ENCODE measurements at regions not wholly inside any gene's neighbourhood (a gene's known extent, or its start where the extent isn't known, plus 50 kb on each side); places are given as distances from the start of the nearest gene placed in this dataset.
A peak's percentile ranks its signal among the peaks of the same experiment; 100 is the strongest.

DNA sequence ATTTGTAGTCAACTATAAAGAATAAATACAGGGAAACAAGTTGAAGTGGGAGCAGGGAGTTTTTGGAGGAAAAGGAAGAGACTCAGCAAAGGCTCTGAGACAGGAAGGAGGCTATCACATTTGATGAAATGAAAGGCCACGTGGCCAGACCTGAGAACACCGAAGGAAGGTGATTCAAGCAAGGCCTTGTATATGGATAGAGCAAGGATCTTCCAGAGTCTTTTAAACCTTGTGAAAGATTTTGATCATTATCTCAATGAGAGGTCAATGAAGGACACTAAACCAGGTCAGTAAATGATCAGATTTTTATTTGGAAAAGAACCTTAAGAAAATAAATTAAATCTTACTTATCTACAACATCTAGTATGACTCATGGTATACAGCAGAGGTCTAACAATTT lies 523.5 kb downstream of the SLC16A7 start:
- no peak for DNase-seq (ENCODE audit: extremely low read depth, low read depth)

DNA sequence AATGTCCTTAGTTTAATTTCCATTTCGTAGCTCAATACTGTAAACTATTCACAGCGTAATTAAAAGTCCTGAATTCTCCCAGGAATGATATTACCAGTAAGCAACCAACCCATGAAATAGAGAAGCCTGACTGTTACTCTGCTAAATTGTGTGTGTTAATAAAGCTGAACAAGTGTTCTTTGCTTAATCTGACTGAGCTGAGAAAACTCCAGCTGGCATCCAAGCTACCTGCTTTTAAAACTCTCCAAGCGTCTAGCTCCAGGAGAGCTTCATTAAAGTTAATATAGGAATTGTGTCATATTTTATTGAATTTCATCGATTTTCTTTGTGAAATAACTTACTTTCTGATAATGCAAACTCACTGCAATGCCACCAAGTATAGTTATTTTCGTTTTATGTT lies 524.4 kb downstream of the SLC16A7 start:
- no peak for DNase-seq (ENCODE audit: extremely low read depth, low read depth)

GRCh38 chr12:60123557-60123956 lies 527.7 kb downstream of the SLC16A7 start:
- DNase-seq (ENCODE audit: extremely low read depth, low read depth), result peak; percentile 8

DNA sequence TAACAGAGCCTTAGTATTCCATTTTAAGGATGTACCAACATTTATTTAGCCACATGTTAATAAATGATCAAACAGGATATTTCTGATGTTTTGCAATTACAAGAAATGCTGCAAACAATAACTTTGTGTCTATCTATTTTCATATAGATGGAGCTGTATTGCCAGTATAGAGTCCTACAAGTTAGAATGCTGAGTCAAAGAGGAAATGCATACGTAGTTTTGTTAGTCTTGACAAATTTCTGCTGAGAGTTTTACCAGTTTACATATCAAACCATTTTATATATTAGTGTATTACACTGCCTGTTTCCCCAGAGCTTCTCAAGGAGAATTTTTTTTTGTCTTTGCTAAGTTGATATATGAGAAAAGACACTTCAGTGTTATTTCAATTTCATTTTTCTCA lies 541.7 kb downstream of the SLC16A7 start:
- no peak for DNase-seq (ENCODE audit: extremely low read depth, low read depth)

DNA sequence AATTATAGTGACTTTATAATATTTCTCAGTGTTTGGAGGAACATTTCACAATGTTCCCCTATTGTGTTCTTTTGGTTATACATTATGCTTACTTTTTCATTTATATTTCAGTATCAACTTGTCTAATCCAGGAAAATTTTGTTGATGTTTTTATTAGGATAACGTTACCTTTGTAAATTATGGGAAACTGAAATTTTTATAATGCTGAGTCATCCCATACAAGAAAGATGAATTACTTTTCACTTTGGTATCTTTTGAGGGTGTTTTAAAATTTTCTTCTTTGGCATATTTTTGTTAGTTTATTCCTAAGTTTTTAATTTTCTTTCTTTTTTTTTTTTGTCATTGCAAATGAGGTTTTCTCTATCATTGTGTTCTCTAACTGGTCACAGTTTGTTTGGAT lies 542.7 kb downstream of the SLC16A7 start:
- no peak for DNase-seq (ENCODE audit: extremely low read depth, low read depth)

GRCh38 chr12:60144395-60144794 lies 548.6 kb downstream of the SLC16A7 start:
- DNase-seq (ENCODE audit: extremely low read depth, low read depth), result no peak

DNA sequence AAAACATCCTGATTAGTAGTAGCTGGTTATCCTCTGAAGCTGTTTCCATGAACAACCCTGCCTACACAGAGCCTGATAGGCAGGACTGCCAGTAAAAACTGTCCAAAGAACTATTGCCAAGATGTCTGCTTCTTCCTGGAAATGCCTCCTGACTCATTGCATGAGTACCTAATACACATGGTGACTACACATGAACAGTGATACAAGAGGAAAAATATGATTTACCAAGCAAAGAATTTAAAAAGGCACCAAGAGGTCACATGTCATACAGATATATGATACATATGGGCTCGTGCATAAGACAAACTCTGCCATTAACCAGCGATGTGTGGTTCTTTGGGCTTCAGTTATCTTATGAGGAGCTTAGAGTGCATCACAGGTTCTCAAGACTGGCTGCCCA lies 552.3 kb downstream of the SLC16A7 start:
- DNase-seq (ENCODE audit: extremely low read depth, low read depth), result no peak

GRCh38 chr12:60148831-60149230 lies 553.0 kb downstream of the SLC16A7 start:
- DNase-seq (ENCODE audit: extremely low read depth, low read depth), result no peak

GRCh38 chr12:60152756-60153155 lies 556.9 kb downstream of the SLC16A7 start:
- DNase-seq (ENCODE audit: extremely low read depth, low read depth), result no peak

DNA sequence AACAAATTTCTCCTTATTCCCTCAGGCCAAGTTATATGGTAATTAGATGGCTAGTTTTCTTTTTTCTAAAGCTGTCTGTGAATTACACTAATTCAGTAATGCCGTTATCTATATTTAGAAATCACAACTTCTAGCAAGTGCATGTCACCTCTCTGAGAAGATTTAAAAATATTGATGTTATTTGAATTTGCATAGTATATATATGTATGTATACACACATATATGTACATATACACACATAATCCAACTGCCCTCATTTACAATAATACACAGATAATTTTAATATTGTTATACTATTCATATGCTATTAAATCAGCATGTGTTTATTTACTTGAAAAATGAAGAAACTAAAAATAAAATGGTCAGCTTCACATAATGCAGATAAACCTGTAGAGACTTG lies 563.9 kb downstream of the SLC16A7 start:
- no peak for DNase-seq (ENCODE audit: extremely low read depth, low read depth)

- DNase-seq (ENCODE audit: extremely low read depth, low read depth), result no peak
Measured at GRCh38 chr12:60162988-60163720, 567.3 kb downstream of the SLC16A7 start.

DNA sequence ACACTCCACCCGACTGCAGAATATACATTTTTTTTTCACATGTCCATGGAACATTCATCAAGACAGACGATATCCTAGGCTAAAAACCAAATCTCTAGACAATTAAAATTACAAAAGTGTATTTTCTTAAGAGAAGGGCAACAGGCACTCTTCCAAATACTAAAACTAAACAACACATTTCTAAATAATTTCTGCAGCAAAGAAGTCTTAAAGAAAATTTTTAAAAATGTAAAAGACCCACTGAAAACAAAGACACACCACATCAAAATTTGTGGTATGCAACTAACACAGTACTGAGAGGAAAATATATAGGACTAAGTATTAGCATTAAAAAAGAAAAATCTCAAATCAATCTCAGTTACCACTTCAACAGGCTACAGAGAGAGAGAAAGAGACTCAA lies 570.0 kb downstream of the SLC16A7 start:
- no peak for DNase-seq (ENCODE audit: extremely low read depth, low read depth)

GRCh38 chr12:60168441-60168840 lies 572.6 kb downstream of the SLC16A7 start:
- no peak for DNase-seq (ENCODE audit: extremely low read depth, low read depth)

- DNase-seq (ENCODE audit: extremely low read depth, low read depth), result no peak
Measured at GRCh38 chr12:60169904-60170303, 574.1 kb downstream of the SLC16A7 start.

GRCh38 chr12:60172266-60173211 lies 576.7 kb downstream of the SLC16A7 start:
- DNase-seq (ENCODE audit: extremely low read depth, low read depth), result no peak

DNA sequence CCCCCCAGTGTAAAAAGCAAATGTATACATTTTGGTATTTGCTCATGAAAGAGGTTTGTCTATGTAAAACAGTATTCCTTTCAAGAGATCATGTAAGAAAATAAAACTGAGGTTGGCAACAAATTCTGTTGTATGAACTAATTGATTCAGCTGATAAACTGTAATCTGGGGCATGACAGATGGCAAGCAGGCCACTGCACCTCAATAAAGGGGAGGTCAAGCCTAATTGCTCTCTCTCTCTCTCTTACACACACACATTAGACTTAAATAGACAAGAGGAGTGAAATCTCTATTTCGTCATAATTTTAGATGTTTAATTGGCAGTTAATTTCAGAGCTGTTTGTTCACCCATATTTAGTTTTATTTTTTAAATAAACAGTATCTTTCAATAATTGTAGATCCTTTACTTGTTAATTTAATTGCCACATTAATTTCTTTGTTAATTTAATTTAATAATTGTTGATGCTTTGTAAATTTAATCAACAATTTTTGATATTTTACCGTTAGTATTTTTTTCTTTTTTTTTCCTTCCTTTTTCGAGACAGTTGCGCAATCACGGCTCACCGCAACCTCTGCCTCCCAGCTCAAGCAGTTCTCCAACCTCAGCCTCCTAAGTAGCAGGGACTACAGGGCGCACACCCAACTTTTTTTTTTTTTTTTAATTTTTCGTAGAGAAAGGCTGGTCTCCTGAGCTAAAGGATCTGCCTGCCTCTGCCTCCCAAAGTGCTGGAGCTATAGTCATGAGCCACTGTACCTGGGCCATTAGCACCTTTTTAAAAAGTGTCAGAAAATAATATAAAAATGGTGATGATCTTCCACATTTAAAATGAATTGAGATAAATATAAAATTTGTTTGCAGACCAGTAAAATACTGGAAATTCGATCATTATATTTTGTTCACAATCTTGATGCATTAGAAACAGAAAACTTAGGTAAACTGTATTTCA lies 577.7 kb downstream of the SLC16A7 start:
- DNase-seq (ENCODE audit: extremely low read depth, low read depth), result no peak

DNA sequence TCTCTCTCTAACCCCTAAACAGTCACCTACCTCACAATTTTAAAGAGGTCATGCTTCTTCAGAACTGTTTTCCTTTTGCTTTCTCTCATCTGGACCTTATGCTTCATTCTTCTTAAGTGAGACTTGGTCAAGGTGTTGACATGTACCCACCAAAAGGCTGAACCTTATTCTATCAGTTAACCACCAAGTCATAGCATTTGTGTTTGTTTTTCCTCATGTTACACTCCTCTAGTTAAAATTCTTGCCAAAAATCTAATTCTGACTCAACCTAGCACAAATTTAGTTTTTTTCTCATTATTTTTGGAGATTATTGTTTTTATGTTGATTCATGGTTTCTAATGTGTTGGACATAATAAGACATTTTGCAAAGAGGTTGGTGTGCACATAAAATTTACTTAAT lies 578.6 kb downstream of the SLC16A7 start:
- no peak for DNase-seq (ENCODE audit: extremely low read depth, low read depth)

DNA sequence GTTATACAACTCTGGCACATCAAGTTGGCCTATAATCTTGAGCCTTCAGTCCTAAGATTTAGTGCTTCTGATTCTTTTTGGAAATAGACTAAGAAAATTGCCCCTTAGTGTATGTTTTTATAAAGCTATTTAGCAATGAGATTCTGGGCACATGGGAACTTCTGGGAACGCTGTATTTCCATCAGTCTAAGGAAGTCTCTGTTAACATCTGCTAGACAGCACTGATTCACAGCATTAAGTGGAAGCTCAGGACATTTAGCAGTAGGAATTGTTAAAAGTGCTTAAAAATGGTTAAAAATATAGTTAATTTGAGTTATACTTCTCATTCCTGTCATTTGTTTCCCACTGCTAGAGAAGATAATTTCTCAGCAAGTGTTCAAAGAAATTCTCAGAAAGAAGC lies 579.1 kb downstream of the SLC16A7 start:
- no peak for DNase-seq (ENCODE audit: extremely low read depth, low read depth)

GRCh38 chr12:60176891-60177290 lies 581.1 kb downstream of the SLC16A7 start:
- DNase-seq (ENCODE audit: extremely low read depth, low read depth), result no peak

DNA sequence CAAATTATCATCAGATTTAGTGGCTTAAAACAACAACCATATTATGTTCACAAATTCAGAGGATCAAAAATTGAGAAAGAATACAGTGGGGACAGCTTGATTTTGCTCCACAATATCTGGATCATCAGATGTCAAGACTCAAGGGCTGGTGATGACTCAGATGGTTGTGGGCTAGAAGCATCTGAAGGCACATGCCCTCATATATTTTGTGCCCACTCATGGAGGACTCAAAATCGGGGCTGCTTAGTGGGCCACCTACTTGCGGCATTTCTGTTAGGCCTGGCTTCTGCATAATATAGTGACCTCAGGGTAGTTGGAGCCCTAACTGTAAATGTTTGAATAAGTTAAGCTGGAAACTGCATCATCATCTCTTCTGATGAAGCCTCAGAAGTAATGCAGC lies 584.5 kb downstream of the SLC16A7 start:
- no peak for DNase-seq (ENCODE audit: extremely low read depth, low read depth)

DNA sequence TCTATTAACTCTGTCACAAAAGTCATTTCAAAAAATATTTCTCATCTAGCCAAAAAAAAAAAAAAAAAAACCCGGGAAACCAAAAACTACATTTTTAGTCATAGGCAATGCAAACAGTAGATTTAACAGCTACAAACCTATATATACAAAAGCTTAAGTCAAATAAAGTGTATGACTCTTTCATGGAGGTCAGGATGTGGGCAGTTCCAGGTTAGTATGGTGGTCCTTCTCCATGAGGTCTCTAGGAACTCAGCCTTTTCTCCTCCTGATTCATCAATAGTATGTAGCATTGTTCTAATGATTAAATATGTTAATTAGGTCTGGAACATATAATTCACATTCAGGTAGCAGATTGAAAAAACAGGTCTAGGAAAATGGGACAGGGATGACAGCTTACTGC lies 586.5 kb downstream of the SLC16A7 start:
- DNase-seq (ENCODE audit: extremely low read depth, low read depth), result no peak
